MM.1S (cell line): ENCODE measurements at regions not wholly inside any gene's neighbourhood (a gene's known extent, or its start where the extent isn't known, plus 50 kb on each side); places are given as distances from the start of the nearest gene placed in this dataset.

Experiments used
- DNase-seq: peaks from one replicate; pipeline ENCODE4 v3.0.0-alpha.2; 2015
- H2AFZ ChIP-seq: fragments of 300-600 bp; sonication (generic); 2 replicates; pipeline ENCODE4 v1.6.0; 2016; ENCODE audit warnings: antibody characterized with exemption, low read length
- H3F3A ChIP-seq: fragments of 300-600 bp; sonication (generic); 2 replicates; pipeline ENCODE4 v1.6.1; 2016; ENCODE audit warnings: mild to moderate bottlenecking, antibody characterized with exemption, low read length, moderate library complexity, mixed read lengths; ENCODE audit not compliant: insufficient read depth
- H3K27ac ChIP-seq: fragments of 300-600 bp; sonication (generic); 2 replicates; pipeline ENCODE4 v1.5.1; 2016; ENCODE audit warnings: mild to moderate bottlenecking, low read length
- H3K27me3 ChIP-seq: fragments of 300-600 bp; sonication (generic); replicated peaks from 2 replicates; pipeline ENCODE4 v1.6.0; 2016; ENCODE audit warnings: low read length; ENCODE audit not compliant: insufficient read depth
- H3K36me3 ChIP-seq: fragments of 300-600 bp; sonication (generic); replicated peaks from 2 replicates; pipeline ENCODE4 v1.6.1; 2016; ENCODE audit warnings: mild to moderate bottlenecking, low read length, mixed read lengths; ENCODE audit not compliant: insufficient read depth
- H3K4me1 ChIP-seq: fragments of 300-600 bp; sonication (generic); 2 replicates; pipeline ENCODE4 v1.6.1; 2016; ENCODE audit warnings: low read length, mixed read lengths
- H3K4me2 ChIP-seq: fragments of 300-600 bp; sonication (generic); 2 replicates; pipeline ENCODE4 v1.6.0; 2016; ENCODE audit warnings: low read depth, low read length
- H3K4me3 ChIP-seq: fragments of 300-600 bp; sonication (generic); 2 replicates; pipeline ENCODE4 v1.5.1; 2016; ENCODE audit warnings: low read length, mixed read lengths
- H3K79me2 ChIP-seq: fragments of 300-600 bp; sonication (generic); 2 replicates; pipeline ENCODE4 v1.6.1; 2016; ENCODE audit warnings: mixed run types, low read length, mixed read lengths
- H3K9ac ChIP-seq: fragments of 300-600 bp; sonication (generic); 2 replicates; pipeline ENCODE4 v1.6.1; 2016; ENCODE audit warnings: low read length, mixed read lengths
- H3K9me2 ChIP-seq: fragments of 300-600 bp; sonication (generic); replicated peaks from 2 replicates; pipeline ENCODE4 v1.6.1; 2016; ENCODE audit warnings: mild to moderate bottlenecking, low read length, mixed read lengths; ENCODE audit not compliant: insufficient read depth
- H3K9me3 ChIP-seq: fragments of 300-600 bp; sonication (generic); replicated peaks from 2 replicates; pipeline ENCODE4 v1.6.1; 2016; ENCODE audit warnings: mild to moderate bottlenecking, low read length, mixed read lengths; ENCODE audit not compliant: insufficient read depth
- H4K20me1 ChIP-seq: fragments of 300-600 bp; sonication (generic); 2 replicates; pipeline ENCODE4 v1.6.1; 2016; ENCODE audit warnings: mild to moderate bottlenecking, low read length, moderate library complexity, mixed read lengths; ENCODE audit not compliant: insufficient read depth
- CTCF ChIP-seq: fragments of 300-600 bp; sonication (generic); IDR thresholded peaks from 2 replicates; pipeline ENCODE4 v1.5.1; 2016; ENCODE audit warnings: antibody characterized with exemption, low read length, mixed read lengths
- EZH2 ChIP-seq: fragments of 300-600 bp; sonication (generic); optimal IDR thresholded peaks from 2 replicates; pipeline ENCODE3; 2017; ENCODE audit warnings: low read depth, mild to moderate bottlenecking, antibody characterized with exemption, low read length, mixed read lengths
- EZH2phosphoT487 ChIP-seq: fragments of 300-600 bp; sonication (generic); IDR thresholded peaks from 2 replicates; pipeline ENCODE4 v1.6.1; 2018; ENCODE audit warnings: antibody characterized with exemption, low read length

- H3K4me3 ChIP-seq, result no peak overlapping the region
- TF ChIP-seq CTCF, result no peak
- TF ChIP-seq EZH2, result no peak
- TF ChIP-seq EZH2phosphoT487, result no peak
- no peaks in the 10 kb centered on the region for H4K20me1 ChIP-seq
- H3K9me3 ChIP-seq, result no peaks in the 10 kb centered on the region
- H3K27ac ChIP-seq, result no peak overlapping the region
- no peaks in the 10 kb centered on the region for H3K9me2 ChIP-seq
- no peak overlapping the region for H3K4me2 ChIP-seq
- no peaks in the 10 kb centered on the region for H3F3A ChIP-seq
- DNase-seq, result no peak
- H2AFZ ChIP-seq, result no peak overlapping the region
- H3K79me2 ChIP-seq, result no peaks in the 10 kb centered on the region
- H3K9ac ChIP-seq, result no peak overlapping the region
- H3K4me1 ChIP-seq, result no peaks in the 10 kb centered on the region
- no peaks in the 10 kb centered on the region for H3K27me3 ChIP-seq
- H3K36me3 ChIP-seq, result no peaks in the 10 kb centered on the region
Measured at GRCh38 chr1:118767971-118768370, 220.2 kb downstream of the TBX15 start.

- Histone ChIP-seq H3K79me2 (no peaks in the 10 kb centered on the region), H3K36me3 (no peaks in the 10 kb centered on the region), H2AFZ (no peak overlapping the region), H3K4me1 (no peaks in the 10 kb centered on the region), H3K27ac (no peak overlapping the region), H4K20me1 (no peaks in the 10 kb centered on the region), H3F3A (no peaks in the 10 kb centered on the region), H3K9ac (no peak overlapping the region), H3K27me3 (no peaks in the 10 kb centered on the region), H3K9me3 (no peaks in the 10 kb centered on the region), H3K4me2 (no peak overlapping the region), H3K4me3 (no peak overlapping the region), H3K9me2 (no peaks in the 10 kb centered on the region)
- no peak for TF ChIP-seq CTCF
- no peak for TF ChIP-seq EZH2
- TF ChIP-seq EZH2phosphoT487, result no peak
- DNase-seq, result no peak
Measured at GRCh38 chr1:118753976-118754375, 234.2 kb downstream of the TBX15 start.

- no peaks in the 10 kb centered on the region for H3K27me3 ChIP-seq
Measured at GRCh38 chr1:118751166-118751565, 237.0 kb downstream of the TBX15 start.

More at GRCh38 chr1:118751166-118751565, 237.0 kb downstream of the TBX15 start:
- no peaks in the 10 kb centered on the region for H3K36me3 ChIP-seq
- H3F3A ChIP-seq, result no peaks in the 10 kb centered on the region
- TF ChIP-seq CTCF (no peak), EZH2phosphoT487 (no peak), EZH2 (no peak)
- H3K9ac ChIP-seq, result no peak overlapping the region
- no peak overlapping the region for H2AFZ ChIP-seq
- no peaks in the 10 kb centered on the region for H3K9me2 ChIP-seq
- H3K4me3 ChIP-seq, result no peak overlapping the region
- H3K4me2 ChIP-seq, result no peak overlapping the region
- DNase-seq, result no peak
- H3K79me2 ChIP-seq, result no peaks in the 10 kb centered on the region
- H3K27ac ChIP-seq, result no peak overlapping the region
- H3K4me1 ChIP-seq, result no peaks in the 10 kb centered on the region
- H3K9me3 ChIP-seq, result no peaks in the 10 kb centered on the region
- H4K20me1 ChIP-seq, result no peaks in the 10 kb centered on the region
